Limb (tissue), 2 donors: ENCODE measurements at regions not wholly inside any gene's neighbourhood (a gene's known extent, or its start where the extent isn't known, plus 50 kb on each side); places are given as distances from the start of the nearest gene placed in this dataset.

Experiments
- DNase-seq, 2 donors: peaks; one replicate each; pipeline ENCODE4 v3.0.0-alpha.2; 2016; ENCODE audit errors: extremely low spot score in 2 of 2

DNA sequence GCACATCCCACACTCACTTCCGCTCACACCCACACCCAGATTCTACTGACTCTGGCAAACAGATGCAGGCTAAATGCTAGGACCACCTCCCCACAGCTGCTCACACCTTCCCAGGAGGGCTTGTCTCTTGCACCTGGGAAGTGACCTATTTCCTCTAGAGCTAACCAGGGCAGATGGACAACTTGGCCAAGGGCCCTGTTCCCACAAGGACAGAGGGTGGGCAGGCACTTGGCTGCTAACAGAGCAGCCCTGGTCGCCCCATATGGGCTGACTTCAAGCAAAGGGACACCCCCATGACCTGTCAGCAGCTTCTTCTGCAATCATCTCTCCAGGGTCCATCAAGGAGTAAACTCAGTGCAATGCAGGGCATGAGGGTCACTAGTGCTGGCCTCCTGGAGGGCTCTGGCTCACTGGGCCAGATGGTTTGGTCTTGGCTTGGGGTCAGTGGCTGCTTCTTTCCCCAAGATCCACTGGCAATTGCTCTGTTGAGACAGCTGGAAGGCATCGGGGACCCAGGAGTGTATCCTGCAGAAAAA is 641.5 kb downstream of the PLPP3 start:
- DNase-seq, result no peak

DNA sequence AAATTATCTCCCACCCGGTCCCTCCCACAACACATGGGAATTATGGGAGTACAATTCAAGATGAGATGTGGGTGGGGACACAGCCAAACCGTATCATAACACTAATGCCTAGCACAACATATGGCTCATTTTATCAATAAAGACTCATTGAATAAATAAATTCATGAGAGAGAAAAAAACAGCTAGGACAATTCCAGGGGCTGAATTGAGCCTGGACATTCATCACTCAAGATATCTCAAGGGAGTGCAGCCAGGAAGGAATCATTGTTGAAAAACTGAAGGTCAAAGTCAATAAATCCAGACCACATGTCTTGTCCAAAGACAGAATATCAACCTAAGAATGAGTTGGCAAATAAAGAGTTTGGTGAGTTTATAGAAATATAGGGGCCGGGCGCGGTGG is 644.1 kb downstream of the PLPP3 start:
- DNase-seq, result no peak

DNA sequence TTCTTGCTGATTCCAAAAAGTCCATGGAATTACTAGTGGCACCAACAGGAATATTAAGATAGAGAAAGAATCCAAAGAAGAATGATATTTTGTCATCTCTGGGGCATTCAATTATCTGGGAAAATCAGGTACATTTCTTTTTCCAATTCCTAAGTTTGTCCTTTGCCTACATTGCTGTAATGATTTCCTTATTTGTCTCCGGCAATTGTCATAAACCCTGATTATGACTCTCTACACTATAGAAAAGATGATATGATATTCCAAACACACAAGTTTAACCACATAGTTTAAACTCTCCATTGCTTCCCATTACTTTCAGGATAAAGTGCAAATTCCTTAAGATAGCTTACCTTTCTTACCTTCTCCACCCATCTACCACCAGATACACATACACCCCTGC is 647.0 kb downstream of the PLPP3 start:
- DNase-seq, result no peak

DNA sequence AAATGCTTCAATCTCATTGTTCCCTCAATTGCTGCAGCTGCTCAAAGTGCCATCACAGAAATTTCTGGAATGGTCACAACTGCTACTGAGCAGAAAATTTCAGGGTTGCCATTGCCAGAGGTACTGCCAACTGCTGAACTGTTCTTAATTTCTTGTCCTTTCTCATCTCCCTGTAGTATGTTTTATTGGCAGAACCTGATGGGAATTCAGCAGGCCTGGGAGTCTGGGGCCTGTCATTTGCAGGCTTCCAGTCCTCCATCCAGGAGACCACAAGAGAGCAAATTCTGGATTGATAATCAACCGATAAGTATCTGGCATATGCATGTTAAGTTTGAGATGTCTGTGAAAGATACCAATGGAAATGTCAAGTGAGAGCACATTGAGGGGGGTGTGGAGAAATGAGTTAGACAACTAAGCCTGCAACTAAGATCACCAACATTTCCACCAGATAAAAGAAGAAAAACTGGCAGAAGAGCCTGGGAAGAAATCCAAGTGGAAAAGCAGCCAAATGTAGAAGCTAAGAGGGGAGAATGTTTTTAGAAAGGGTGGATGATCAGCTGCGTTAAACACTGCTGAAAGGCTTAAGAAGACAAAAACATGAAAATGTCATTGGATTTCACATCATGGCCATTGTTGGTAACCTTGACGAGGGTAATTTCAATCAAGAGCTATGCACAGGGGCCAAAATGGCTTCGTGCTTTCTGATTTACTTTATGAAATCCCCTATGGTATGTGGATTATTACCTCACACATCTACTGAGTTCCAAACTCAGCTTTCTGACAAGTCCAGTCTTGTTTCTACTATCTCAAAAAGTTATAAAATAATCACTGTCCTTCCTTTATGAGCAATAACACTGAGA is 648.1 kb downstream of the PLPP3 start:
- peak in 1 of 2 donors; percentile 61 for DNase-seq

DNA sequence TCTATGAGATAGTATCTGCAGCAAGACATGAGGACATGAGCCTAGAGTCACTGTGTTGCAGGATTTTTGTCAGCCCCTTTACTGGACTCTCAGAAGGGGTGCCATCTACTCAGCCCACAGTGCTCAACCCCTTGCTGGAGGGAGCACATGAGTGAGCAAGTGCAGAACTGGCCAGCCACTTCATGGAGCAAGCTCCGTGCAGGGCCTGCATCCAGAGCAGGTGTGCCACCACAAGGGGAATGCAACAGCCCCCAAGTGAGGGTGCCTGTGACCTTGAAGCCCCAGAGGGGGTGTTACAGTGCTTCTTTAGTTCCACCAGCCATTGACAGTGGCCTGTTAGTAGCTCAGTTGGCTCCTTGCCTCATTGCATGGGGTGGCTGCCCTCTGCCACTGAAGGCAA is 649.7 kb downstream of the PLPP3 start:
- DNase-seq, result no peak

DNA sequence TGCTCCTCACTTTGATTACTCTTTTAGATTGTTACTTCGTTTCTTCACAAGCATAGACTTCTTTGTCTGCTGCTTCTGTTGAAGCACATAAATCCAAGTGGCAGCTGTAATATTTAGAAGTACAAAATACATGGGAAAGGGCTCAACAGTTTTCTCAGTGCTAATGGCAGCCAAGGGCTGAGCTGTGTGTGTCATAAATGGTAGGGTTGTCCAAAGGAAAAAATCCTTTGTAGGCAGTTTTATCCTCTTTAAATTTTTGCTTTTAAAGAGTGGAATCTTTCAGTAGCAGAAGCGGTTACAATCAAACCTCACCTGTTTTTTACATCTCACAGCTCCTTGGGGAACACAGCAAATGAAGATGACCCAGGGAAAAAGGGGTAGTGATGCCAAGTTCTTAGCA is 650.8 kb downstream of the PLPP3 start:
- DNase-seq, result peak in 1 of 2 donors; percentile 24

DNA sequence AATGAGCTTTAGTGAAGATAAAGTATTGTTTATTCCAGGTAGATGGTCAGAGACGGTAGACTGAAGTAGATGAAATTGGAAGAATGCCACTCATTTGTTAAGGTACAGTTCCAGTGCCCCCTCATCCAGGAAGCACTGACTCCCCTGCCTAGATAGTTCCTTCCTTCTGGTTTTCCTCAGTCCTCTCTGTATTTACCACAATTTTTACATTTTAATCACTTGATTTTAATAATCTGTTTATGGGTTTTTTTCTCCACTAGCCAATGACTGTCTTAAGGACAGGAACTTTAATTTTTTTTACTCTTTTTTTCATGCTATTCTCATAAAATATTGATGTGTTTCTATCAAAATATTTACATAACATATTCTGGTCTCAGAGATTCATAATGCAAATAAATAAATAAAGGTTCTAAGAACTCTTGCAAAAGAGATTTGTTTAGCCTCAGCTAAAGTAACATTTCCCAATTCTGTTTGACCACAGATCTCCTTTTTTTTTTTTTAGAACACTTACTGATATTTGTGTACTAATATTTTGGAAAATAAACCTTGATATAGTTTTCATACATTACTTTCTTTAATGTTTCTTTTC is 651.6 kb downstream of the PLPP3 start:
- DNase-seq, result no peak

DNA sequence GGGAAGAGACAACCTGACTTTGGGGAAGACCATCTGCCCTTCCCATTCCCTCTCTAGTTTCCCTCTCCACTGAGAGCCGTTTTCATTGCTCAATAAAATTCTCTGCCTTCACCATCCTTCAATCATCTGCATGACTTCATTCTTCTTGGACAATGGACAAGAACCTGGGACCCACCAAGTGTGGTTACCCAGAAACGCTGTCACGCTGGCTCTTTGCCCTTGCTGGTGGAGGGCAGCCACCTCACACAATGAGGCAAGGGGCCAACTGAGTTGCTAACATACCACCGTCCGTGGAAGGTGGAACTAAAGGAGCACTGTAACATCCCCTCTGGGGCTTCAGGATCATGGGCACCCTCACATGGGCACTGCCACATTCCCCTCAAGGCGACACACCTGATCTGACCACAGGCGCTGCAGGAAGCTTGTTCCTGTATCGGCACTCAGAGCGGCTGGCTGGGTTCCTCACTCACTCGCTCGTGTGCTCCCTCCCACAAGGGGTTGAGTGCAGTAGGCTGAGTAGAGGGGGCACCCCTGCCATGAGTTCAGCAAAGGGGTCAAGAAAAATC is 652.4 kb downstream of the PLPP3 start:
- no peak for DNase-seq

DNA sequence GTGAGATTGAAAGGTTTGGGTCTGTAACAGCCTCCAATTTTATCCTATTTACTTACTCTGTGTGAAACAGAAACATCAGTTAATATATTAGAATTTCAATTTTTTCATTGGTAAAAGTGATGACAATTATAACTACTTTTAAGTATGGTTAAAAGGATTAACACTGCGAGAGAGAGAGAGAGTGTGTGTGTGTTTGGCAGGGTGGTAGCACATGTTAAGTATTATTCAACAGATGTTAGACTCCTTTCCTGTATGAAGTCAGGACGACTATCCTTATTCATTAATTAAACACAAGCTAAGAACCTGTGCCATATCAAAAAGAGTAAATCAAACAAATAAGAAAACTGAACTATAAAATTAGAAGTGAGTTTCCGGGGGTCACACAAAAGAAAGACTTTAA is 662.5 kb downstream of the PLPP3 start:
- DNase-seq, result no peak

DNA sequence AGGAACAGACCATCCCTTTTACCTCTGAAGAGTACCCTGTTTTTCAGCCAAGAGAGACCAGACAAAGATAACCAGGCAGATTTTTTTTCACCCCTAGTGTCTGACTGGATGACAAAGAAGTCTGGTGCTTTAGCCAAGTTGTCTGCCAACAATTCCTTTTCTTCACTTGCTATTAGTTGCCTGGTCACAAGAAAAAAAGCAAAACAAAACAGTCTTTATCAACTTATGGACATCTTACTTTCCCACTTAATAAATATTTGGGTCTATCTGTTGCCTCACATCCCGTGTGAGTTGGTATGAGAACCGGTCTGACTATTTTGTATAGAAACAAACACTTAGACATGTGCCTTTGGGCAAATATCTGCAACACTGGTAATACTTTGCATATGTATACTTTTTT is 662.9 kb downstream of the PLPP3 start:
- DNase-seq, result peak in 1 of 2 donors; percentile 24

DNA sequence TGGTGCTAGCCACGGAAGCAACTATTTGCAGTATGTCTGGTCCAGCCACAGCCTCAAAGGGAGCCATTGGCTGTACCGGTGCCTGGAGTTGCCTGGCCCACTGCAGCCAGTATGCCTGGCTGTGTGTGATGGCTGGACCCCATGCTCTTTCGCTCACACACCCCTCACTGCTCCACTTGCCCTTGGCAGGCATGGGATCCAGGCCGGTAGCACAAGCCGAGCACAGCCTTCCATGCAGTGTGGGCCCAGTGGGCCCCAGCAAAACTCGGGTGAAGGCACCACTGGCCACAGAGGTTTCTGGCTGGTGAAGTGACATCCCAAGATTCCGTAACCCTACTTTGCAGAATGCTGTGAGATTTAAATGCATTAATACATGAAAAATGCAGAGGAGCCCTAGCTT is 665.8 kb downstream of the PLPP3 start:
- no peak for DNase-seq

DNA sequence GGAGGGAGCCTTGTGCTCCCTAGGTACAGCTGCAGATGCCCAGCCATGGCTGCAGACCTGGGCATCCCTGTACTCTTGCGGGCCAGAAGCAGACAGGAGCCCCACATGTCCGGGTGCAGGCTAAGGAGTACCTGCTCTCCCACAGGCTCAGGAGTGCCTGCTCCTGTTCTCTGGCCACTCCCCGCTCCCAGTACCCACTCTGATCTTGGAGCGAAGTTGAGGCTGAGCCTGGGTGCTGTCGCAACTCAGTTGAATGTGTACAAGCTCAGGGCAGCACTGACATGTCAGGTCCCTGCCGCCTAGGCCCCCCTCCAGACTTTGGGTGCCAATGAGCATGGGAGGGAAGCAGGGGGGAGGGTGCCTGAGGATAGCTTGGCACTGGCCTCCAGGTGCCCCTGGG is 666.9 kb downstream of the PLPP3 start:
- DNase-seq, result no peak

DNA sequence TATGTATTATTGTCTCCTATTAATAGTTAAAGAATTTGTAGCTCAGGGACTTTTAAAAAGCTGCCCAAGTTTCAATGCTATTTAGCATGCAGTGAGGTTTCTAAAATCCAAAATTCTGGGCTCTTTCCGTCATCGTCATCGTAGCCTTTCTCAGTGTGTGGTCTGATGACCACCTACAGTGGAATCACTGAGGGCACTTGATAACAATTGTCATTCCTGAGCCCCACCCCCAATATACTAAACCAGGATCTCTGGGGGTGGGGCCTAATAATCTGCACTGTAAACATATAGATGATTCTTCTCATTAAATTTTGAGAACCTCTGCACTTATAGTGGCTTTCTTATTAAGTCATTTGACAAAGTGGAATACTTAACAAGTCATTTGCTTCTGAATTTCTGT is 674.8 kb downstream of the PLPP3 start:
- no peak for DNase-seq

DNA sequence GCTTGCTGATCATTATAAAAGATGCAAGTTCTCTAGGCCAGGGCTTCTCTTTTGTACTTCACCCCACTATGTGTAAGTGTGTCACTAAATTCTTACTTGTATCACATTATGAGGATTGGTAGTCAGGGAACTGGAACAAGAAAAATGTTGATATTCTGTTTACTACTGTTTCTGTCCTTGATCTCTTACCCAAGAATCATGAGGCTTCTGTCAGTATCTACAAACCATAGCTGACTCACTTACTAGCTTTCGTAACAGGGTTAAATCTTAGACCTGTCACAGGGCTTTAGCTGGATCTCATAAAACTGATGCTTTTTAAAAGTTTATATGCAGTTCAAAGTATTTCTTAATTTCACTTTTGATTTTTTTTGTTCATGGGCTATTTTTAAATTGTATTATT is 681.2 kb downstream of the PLPP3 start:
- DNase-seq, result no peak

DNA sequence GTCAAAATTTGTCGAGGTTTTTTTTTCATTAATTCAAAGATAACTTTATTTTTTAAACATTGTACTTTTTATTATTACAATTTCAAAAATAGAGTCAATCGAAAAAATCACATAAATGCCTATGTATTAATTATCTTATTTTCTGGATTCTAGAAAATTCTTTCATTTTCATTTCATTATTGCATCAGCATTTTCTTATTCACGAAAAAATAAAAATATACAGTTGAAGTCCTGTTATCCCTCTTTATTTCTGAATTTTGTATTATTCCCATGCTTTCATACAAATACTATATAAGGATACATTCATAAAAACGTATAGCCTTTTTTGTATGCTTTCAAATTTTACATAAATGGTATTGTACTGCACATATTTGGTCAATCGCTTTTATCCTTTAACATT is 681.0 kb upstream of the USP24 start:
- no peak for DNase-seq

DNA sequence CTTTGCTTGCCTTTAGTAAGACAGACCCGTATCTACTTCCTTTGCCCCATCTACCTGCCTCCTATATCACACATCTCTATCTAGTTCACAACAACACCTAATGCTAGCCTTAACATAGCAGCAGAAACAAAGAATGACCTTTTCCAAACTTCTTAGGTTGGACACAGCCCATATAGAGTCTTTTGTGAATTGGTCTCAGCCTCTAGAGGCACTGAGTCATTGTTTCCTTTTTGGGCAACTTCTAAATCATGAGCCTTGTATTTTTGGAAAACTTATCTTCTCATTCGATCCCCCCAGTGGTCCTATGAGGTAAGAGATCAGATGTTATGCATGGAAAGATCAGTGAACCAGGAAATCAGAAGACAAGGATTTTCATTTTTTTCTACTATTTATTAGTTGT is 679.4 kb upstream of the USP24 start:
- DNase-seq, result no peak

DNA sequence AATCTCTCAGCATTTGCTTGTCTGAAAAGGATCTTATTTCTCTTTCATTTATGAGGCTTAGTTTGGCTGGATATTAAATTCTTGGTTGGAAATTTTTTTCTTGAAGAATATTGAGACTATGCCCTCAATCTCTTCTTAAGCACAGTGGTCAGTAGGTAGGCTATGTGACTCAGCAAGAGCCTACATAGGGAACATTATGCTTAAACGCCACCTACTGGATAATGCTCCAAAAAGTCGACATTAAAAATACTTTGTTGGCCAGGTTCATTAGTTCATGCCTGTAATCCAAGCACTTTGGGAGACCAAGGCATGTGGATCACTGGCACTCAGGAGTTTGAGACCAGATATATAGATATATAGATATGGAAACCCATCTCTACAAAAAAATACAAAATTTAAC is 678.0 kb upstream of the USP24 start:
- DNase-seq, result no peak

DNA sequence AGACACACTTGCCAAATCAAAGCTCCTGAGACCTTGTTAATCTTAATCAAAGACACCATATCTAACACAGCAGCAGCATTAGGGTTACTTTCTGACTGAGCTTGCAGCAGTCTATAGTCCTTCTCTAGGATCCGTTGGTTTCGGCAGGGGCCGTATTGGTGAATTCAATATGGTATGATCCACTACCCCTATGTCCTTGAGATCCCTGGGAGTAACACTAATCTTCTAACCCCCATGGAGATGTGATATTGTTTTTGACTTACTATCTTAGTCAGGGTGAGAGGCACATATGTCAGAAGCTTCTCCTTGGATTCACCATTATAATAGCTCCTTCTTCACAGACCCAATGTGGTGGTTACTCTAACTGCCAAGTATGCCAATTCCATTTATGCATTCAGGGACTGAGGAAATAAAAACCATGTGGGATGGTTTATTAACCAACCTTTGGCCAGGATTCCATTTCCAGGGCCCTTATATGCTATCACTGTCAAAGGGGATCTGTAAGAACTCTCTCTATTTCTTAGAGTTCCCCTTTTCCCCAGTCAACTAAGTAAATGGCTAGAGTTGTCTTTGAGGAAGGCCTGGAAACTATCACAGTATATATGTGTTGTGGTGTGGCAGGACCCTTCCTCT is 673.6 kb upstream of the USP24 start:
- no peak for DNase-seq

DNA sequence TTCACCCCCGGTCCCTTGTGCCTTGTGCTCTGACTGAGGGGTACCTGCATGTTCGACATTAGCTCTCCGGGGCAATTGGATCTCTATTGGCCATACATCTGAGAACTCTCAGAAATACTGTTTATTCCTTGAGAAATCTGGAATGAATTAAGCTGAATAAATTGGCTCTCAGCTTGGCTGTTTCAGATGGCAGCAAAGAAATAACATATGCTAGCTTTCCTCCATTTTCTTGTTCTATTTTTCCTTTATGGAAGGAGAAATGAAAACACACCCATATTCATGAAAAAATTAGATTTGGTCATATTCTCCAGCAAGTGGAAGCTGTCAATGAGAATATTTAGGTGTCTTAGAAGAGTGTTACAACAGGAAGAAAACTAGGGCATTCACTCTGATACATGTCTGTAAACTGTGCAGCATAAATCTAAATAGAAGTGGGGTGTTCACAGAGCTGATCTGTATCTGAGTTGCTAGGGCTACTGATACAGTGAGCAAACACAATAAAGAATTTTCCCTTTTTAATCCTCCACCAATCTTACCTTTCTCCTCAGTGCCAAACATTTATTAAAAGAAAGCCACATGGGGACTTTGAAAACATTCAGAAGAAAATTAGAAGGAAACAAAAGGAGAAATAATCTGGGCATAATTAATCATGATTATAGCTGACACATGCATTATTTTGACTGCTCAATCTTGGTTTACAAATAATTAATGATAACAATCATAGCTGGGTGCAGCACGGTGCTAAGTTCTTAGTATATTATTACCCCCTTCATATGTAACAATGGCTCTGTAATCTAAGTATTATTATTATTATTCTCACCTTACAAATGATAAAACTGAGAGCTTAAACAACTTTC is 671.9 kb upstream of the USP24 start:
- DNase-seq, result peak in 1 of 2 donors; percentile 63

DNA sequence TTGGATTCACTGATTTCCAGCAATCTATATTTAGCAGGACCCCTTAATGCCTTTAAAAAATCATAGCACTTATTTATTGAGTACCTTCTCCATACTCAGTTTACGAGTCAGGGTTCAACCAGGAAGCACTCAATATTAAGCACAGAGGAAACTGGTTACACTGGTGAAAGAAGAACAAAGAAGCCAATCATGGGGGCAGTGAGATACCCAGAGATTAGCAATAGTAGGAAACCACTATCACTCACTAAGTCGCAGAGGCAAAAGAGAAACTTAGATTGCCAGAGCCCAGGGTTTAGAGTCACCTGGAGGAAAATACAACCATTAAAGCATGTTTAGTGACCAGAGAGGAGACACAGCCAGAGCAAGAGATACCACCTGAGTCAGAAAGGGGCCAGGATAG is 670.5 kb upstream of the USP24 start:
- DNase-seq, result no peak

DNA sequence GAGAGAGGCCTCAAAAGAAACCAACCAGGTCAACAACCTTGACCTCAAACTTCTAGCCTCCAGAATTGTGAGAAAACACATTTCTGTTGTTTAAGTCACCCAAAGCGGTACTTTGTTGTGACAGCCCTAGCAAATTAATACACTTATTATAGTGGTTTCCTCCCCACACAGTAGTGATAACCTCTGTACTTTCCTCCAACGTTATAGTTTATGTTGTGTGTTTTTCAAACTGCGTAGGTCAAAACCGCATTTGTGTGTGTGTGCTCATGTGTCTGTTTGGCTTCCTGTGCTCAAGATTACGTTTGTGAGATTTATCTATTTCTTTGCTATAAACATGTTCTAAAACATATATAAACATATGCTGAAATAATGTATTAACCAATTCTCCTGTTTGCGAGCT is 667.8 kb upstream of the USP24 start:
- no peak for DNase-seq
